IMR-90 (cell line): ENCODE measurements at regions not wholly inside any gene's neighbourhood (a gene's known extent, or its start where the extent isn't known, plus 50 kb on each side); places are given as distances from the start of the nearest gene placed in this dataset.

ENCODE experiments used
- ATAC-seq: fragments of 200-7000 bp; cut with Tn5 transposase; 2 replicates; pipeline ENCODE4 v1.9.1; 2020; ENCODE audit warnings: low read depth, mild to moderate bottlenecking, moderate library complexity
- BruUV-seq: library from RNA; stranded (reverse); fragments of 400-500 nt; replicated peaks from 2 replicates; lab custom pipeline; 2021; lab: Mats Ljungman, UMichigan
- CTCF ChIA-PET: fragments of 300-600 bp; formaldehyde crosslinking; extraction: SDS; loops from one replicate; lab custom pipeline; 2021; ENCODE audit warnings: antibody characterized with exemption; lab: Yijun Ruan, JAX
- POLR2A ChIA-PET: fragments of 300-600 bp; sonication (Branson Sonifier 250); formaldehyde crosslinking; loops from one replicate; lab custom pipeline; 2022; ENCODE audit warnings: antibody characterized with exemption; ENCODE audit not compliant: unreplicated experiment; lab: Charles Lee
- DNase-seq: peaks from one replicate; pipeline ENCODE4 v3.0.0; 2013
- H2AFZ ChIP-seq: replicated peaks from 2 replicates; pipeline ENCODE3; 2013; ENCODE audit warnings: low read length, mild to moderate bottlenecking; ENCODE audit not compliant: poor library complexity
- H2AK5ac ChIP-seq: 2 replicates; pipeline ENCODE4 v1.6.1; 2013; ENCODE audit warnings: low read depth, low read length, inconsistent platforms
- H2AK9ac ChIP-seq: replicated peaks from 2 replicates; pipeline ENCODE3; 2013; ENCODE audit warnings: mild to moderate bottlenecking, low read depth, low read length, moderate library complexity; ENCODE audit not compliant: poor library complexity
- H2BK120ac ChIP-seq: 2 replicates; pipeline ENCODE4 v1.6.1; 2013; ENCODE audit warnings: low read depth, low read length, inconsistent platforms
- H2BK15ac ChIP-seq: 3 replicates; pipeline ENCODE4 v1.6.1; 2013; ENCODE audit warnings: low read depth, low read length, inconsistent platforms
- H2BK20ac ChIP-seq: 2 replicates; pipeline ENCODE4 v1.6.1; 2013; ENCODE audit warnings: low read depth, mild to moderate bottlenecking, inconsistent platforms, low read length, moderate library complexity
- H2BK5ac ChIP-seq: 2 replicates; pipeline ENCODE4 v1.6.1; 2013; ENCODE audit warnings: mild to moderate bottlenecking, low read depth, low read length, inconsistent platforms; ENCODE audit not compliant: poor library complexity, severe bottlenecking
- H3K14ac ChIP-seq: replicated peaks from 2 replicates; pipeline ENCODE4 v1.6.1; 2013; ENCODE audit warnings: low read depth, low read length, inconsistent platforms
- H3K18ac ChIP-seq: 2 replicates; pipeline ENCODE4 v1.6.1; 2013; ENCODE audit warnings: low read depth, low read length, control low read depth
- H3K23ac ChIP-seq: 2 replicates; pipeline ENCODE4 v1.6.1; 2013; ENCODE audit warnings: low read depth, low read length, inconsistent platforms
- H3K27ac ChIP-seq: 2 replicates; pipeline ENCODE4 v1.5.1; 2013; ENCODE audit warnings: mild to moderate bottlenecking, control low read depth, low read length; ENCODE audit not compliant: insufficient read depth
- H3K27me3 ChIP-seq: 2 replicates; pipeline ENCODE4 v1.6.1; 2013; ENCODE audit warnings: low read length; ENCODE audit not compliant: control insufficient read depth, insufficient read depth
- H3K36me3 ChIP-seq: 2 replicates; pipeline ENCODE4 v1.6.1; 2013; ENCODE audit warnings: low read length, mixed read lengths; ENCODE audit not compliant: control insufficient read depth, insufficient read depth
- H3K4ac ChIP-seq: 2 replicates; pipeline ENCODE4 v1.6.1; 2013; ENCODE audit warnings: low read depth, low read length, inconsistent platforms
- H3K4me1 ChIP-seq: 2 replicates; pipeline ENCODE4 v1.6.1; 2013; ENCODE audit warnings: low read length, mixed read lengths; ENCODE audit not compliant: control insufficient read depth, insufficient read depth
- H3K4me2 ChIP-seq: 2 replicates; pipeline ENCODE4 v1.6.1; 2013; ENCODE audit warnings: low read depth, mild to moderate bottlenecking, control low read depth, low read length, moderate library complexity
- H3K4me3 ChIP-seq: 2 replicates; pipeline ENCODE4 v1.5.1; 2013; ENCODE audit warnings: low read depth, mild to moderate bottlenecking, control low read depth, low read length, moderate library complexity; ENCODE audit not compliant: insufficient read depth
- H3K56ac ChIP-seq: 2 replicates; pipeline ENCODE4 v1.6.1; 2013; ENCODE audit warnings: low read length, inconsistent platforms; ENCODE audit not compliant: insufficient read depth; ENCODE audit errors: extremely low read depth
- H3K79me1 ChIP-seq, 2 experiments: 2 replicates each; pipeline ENCODE4 v1.6.1; 2013; ENCODE audit warnings: low read length in 2 of 2, inconsistent platforms in 1 of 2, low read depth in 1 of 2
- H3K9ac ChIP-seq: 2 replicates; pipeline ENCODE4 v1.6.1; 2013; ENCODE audit warnings: low read depth, low read length, control low read depth
- H3K9me1 ChIP-seq: 2 replicates; pipeline ENCODE4 v1.6.1; 2013; ENCODE audit warnings: low read length, inconsistent platforms; ENCODE audit not compliant: insufficient read depth
- H3K9me3 ChIP-seq: 2 replicates; pipeline ENCODE4 v1.6.1; 2013; ENCODE audit warnings: low read length; ENCODE audit not compliant: control insufficient read depth, insufficient read depth
- H4K20me1 ChIP-seq: 2 replicates; pipeline ENCODE4 v1.6.1; 2013; ENCODE audit warnings: low read length, inconsistent platforms; ENCODE audit not compliant: insufficient read depth
- H4K5ac ChIP-seq: 2 replicates; pipeline ENCODE4 v1.6.1; 2013; ENCODE audit warnings: mild to moderate bottlenecking, low read depth, low read length, control low read depth
- H4K8ac ChIP-seq, 2 experiments: 2 replicates each; pipeline ENCODE4 v1.6.1; 2013; ENCODE audit warnings: low read depth in 2 of 2, low read length in 2 of 2, control low read depth in 1 of 2, inconsistent platforms in 1 of 2
- H4K91ac ChIP-seq: 2 replicates; pipeline ENCODE4 v1.6.1; 2013; ENCODE audit warnings: low read depth, low read length, inconsistent platforms; ENCODE audit not compliant: insufficient read depth
- BHLHE40 ChIP-seq: fragments of 150-350 bp; IDR thresholded peaks from 2 replicates; pipeline ENCODE4 v1.6.1; 2016; ENCODE audit warnings: mild to moderate bottlenecking, low read depth, low read length
- CEBPB ChIP-seq: IDR thresholded peaks from 2 replicates; pipeline ENCODE4 v1.6.1; 2012; ENCODE audit warnings: low read depth, low read length, improper control_type of control experiment
- CHD1 ChIP-seq: IDR thresholded peaks from 2 replicates; pipeline ENCODE4 v1.6.1; 2012; ENCODE audit warnings: low read depth, low read length, improper control_type of control experiment
- CTCF ChIP-seq: conservative IDR thresholded peaks from 2 replicates; pipeline ENCODE4 v1.5.1; 2012; ENCODE audit warnings: mild to moderate bottlenecking, low read depth, low read length, improper control_type of control experiment
- ELK1 ChIP-seq: fragments of 150-350 bp; IDR thresholded peaks from 2 replicates; pipeline ENCODE4 v1.6.1; 2016; ENCODE audit warnings: low read depth, mild to moderate bottlenecking, low read length, moderate library complexity, borderline replicate concordance
- FOS ChIP-seq: fragments of 150-350 bp; IDR thresholded peaks from 2 replicates; pipeline ENCODE4 v1.6.1; 2016; ENCODE audit warnings: low read depth, low read length
- MAFK ChIP-seq: IDR thresholded peaks from 2 replicates; pipeline ENCODE4 v1.6.1; 2012; ENCODE audit warnings: low read depth, low read length, improper control_type of control experiment
- MAZ ChIP-seq: IDR thresholded peaks from 2 replicates; pipeline ENCODE4 v1.6.1; 2012; ENCODE audit warnings: low read depth, mild to moderate bottlenecking, low read length, improper control_type of control experiment, moderate library complexity, borderline replicate concordance
- MXI1 ChIP-seq: IDR thresholded peaks from 2 replicates; pipeline ENCODE4 v1.6.1; 2012; ENCODE audit warnings: low read depth, mild to moderate bottlenecking, low read length, moderate library complexity, borderline replicate concordance
- NFE2L2 ChIP-seq: fragments of 150-350 bp; IDR thresholded peaks from 2 replicates; pipeline ENCODE4 v1.6.1; 2016; ENCODE audit warnings: low read depth, mild to moderate bottlenecking, low read length
- POLR2A ChIP-seq: IDR thresholded peaks from 2 replicates; pipeline ENCODE4 v1.6.1; 2012; ENCODE audit warnings: mild to moderate bottlenecking, low read depth, low read length
- RAD21 ChIP-seq: IDR thresholded peaks from 2 replicates; pipeline ENCODE4 v1.6.1; 2012; ENCODE audit warnings: low read length, improper control_type of control experiment
- RFX5 ChIP-seq: IDR thresholded peaks from 2 replicates; pipeline ENCODE4 v1.8.0; 2012; ENCODE audit warnings: low read depth, mild to moderate bottlenecking, low read length, moderate library complexity
- SMC3 ChIP-seq: fragments of 150-350 bp; IDR thresholded peaks from 2 replicates; pipeline ENCODE4 v1.6.1; 2016; ENCODE audit warnings: low read depth, mild to moderate bottlenecking, antibody characterized with exemption, low read length, moderate library complexity
- WGBS, 2 experiments: methylation state at CpG; one replicate each; pipeline versions ENCODE4 v1.1.5 to v1.1.7; 2013; ENCODE audit warnings: missing lambda C conversion rate in 2 of 2; ENCODE audit not compliant: insufficient read length in 1 of 2; ENCODE audit errors: extremely low coverage in 2 of 2; 5-methylcytosine and 5-hydroxymethylcytosine counted together
- dilution Hi-C: fragments of 300-500 bp; cut with HindIII; formaldehyde crosslinking; loops from one replicate; pipeline ENCODE4 v1.14.3; 2018; ENCODE audit warnings: low sequenced_read_pairs; ENCODE audit not compliant: unreplicated experiment
- in situ Hi-C: fragments of 300-500 bp; cut with MboI; formaldehyde crosslinking; loops from 3 replicates; pipeline ENCODE4 v1.14.3; 2019; ENCODE audit warnings: low sequenced_read_pairs, inconsistent platforms, mixed read lengths
- intact Hi-C: fragments of 100-400 bp; cut with micrococcal nuclease; formaldehyde crosslinking; loops from 2 replicates; pipeline ENCODE4 v1.10.0; 2022

GRCh38 chr17:77721846-77722160 lies 236.7 kb upstream of the TNRC6C start:
- Histone ChIP-seq H2BK15ac (no peak overlapping the region), H3K56ac (no peak overlapping the region), H3K4me1 (no peaks in the 10 kb centered on the region), H3K9ac (no peak overlapping the region), H3K9me3 (no peaks in the 10 kb centered on the region), H2AK5ac (no peak overlapping the region), H3K79me1 (no peaks in the 10 kb centered on the region), H4K20me1 (no peaks in the 10 kb centered on the region), H3K4ac (no peak overlapping the region), H2BK5ac (no peak overlapping the region), H3K9me1 (no peaks in the 10 kb centered on the region), H4K91ac (no peak overlapping the region), H3K4me2 (no peak overlapping the region), H3K27me3 (peaks cover 17% of the 10 kb centered on the region), H3K36me3 (no peaks in the 10 kb centered on the region), H4K8ac (no peak overlapping the region), H3K18ac (no peak overlapping the region), H2AK9ac (no peak overlapping the region), H2AFZ (no peak overlapping the region), H4K5ac (no peak overlapping the region), H2BK20ac (no peak overlapping the region), H3K23ac (no peak overlapping the region), H3K14ac (no peak overlapping the region), H3K27ac (no peak overlapping the region), H3K4me3 (no peak overlapping the region), H2BK120ac (no peak overlapping the region)
- in situ Hi-C loops (no loop called here), intact Hi-C loops (no loop called here), dilution Hi-C loops (no loop called here)
- BruUV-seq, result no TSS peak
- ChIA-PET CTCF (no interaction called here), POLR2A (no interaction called here)
- DNase-seq (no peak), ATAC-seq (no peak)
- no CpG with 5 or more reads among the region's 3 CpGs for WGBS, 2 experiments
- TF ChIP-seq MXI1, result no peak
- no peak for TF ChIP-seq CHD1
- TF ChIP-seq RAD21, result no peak
- no peak for TF ChIP-seq POLR2A
- no peak for TF ChIP-seq NFE2L2
- TF ChIP-seq MAFK, result no peak
- TF ChIP-seq SMC3, result no peak
- TF ChIP-seq BHLHE40, result no peak
- TF ChIP-seq MAZ, result no peak
- TF ChIP-seq RFX5, result no peak
- no peak for TF ChIP-seq ELK1
- no peak for TF ChIP-seq CEBPB
- TF ChIP-seq CTCF, result no peak
- TF ChIP-seq FOS, result no peak
